ENCODE measurements at regions not wholly inside any gene's neighbourhood (a gene's known extent, or its start where the extent isn't known, plus 50 kb on each side); places are given as distances from the start of the nearest gene placed in this dataset.

DNA sequence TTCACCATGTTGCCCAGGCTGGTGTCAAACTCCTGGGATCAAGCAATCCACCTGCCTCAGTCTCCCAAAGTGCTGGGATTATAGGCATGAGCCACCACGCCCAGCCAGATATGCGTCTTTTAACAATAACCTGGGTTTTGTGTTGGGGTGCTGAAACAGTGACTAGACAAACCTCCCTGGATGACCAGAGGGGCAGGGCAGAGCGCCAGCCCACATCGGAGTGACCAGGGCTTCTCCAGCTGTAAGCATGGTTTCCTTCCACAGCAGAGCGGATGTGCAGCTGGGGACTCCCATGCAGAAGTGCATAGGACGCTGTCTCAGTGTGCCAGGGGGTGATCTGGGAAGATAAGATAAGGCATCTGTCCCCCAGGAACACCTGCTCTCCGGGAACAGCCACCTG lies 244.9 kb downstream of the IRX2 start:
- Mint-ChIP-seq H3K4me3 (no peak overlapping the region), H3K27me3 (ENCODE audit: low read depth) (no peaks in the 10 kb centered on the region), H3K27ac (no peak overlapping the region), H3K9me3 (peaks cover 17% of the 10 kb centered on the region), H3K36me3 (ENCODE audit: low read depth) (no peaks in the 10 kb centered on the region), H3K4me1 (ENCODE audit: low read depth) (no peaks in the 10 kb centered on the region)

DNA sequence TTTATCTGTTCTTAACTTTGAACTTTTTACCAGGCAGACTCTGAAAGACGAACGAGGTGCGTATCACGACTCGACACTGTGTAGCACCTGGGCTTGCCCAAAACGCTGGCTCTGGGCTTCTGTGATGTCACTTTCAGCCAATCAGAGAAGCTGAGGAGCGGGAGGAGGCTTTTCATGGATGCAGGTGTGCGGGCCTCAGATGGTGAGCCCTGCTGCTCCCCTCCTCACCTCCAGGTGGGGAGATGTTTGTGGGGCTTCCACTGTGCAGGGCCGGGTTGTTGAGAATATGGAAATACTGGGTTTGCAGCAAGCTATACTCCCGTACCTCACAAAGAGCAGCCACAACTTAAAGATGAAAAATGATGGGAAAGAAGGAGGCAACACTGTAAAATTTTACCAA lies 246.3 kb downstream of the IRX2 start:
- no peaks in the 10 kb centered on the region for H3K4me1 Mint-ChIP-seq (ENCODE audit: low read depth)

DNA sequence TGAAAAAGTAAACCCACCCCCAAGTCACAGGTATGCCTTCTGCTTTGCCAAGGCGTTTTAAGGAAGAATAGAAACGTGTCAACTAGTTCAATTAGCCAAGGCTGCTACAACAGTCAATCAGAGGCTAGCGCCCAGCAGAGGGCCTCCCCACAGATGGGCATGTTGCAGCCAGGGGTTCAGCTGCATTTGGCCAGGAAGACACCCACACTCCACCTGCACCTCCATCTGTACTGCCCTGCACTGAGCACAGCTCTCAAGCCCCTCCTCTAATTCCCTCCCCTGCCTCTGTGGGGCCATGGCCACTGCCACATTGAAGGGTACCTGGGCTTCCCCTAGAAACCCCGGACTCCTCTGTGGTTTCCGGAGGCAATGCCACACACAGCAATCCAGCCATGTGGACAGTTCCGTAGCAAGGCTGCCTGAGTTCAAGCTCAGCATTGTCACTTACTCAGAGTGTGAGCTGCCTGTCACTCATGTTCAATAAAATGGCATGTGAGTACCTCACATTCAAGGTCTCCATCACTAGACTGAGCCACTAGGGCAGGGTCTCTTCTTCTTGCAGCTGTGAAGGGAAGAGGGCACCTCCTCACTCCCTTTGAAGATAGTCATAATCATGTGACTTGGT lies 248.4 kb downstream of the IRX2 start:
- H3K27me3 Mint-ChIP-seq (ENCODE audit: low read depth): no peaks in the 10 kb centered on the region
- no peak overlapping the region for H3K27ac Mint-ChIP-seq
- H3K4me3 Mint-ChIP-seq: no peak overlapping the region
- no peaks in the 10 kb centered on the region for H3K36me3 Mint-ChIP-seq (ENCODE audit: low read depth)
- H3K4me1 Mint-ChIP-seq (ENCODE audit: low read depth): no peaks in the 10 kb centered on the region
- H3K9me3 Mint-ChIP-seq: peaks cover 10% of the 10 kb centered on the region

More for the DNA sequence above, 246.3 kb downstream of the IRX2 start:
- Mint-ChIP-seq H3K9me3 (peaks cover 15% of the 10 kb centered on the region), H3K27me3 (ENCODE audit: low read depth) (no peaks in the 10 kb centered on the region), H3K36me3 (ENCODE audit: low read depth) (no peaks in the 10 kb centered on the region), H3K4me3 (no peak overlapping the region), H3K27ac (no peak overlapping the region)

DNA sequence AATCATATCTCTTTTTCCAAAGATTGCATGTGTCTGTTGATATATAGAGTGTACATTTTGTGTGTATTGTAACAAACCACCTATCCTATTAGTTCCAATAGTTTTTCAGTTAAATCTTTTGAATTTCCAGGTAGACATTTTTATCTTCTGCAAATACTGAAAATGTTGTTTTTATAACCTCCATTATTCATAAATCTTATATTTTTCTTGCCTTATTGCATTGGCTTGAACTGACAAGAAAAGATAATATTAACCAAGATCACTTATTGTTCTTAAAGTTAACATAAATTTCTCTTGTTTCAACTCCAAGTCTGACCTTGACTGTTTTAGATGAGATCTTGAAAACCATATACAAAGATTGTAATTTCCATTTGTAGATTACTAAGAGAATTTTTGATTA lies 251.6 kb downstream of the IRX2 start:
- H3K36me3 Mint-ChIP-seq (ENCODE audit: low read depth): no peaks in the 10 kb centered on the region
- peaks cover 6% of the 10 kb centered on the region for H3K9me3 Mint-ChIP-seq
- no peak overlapping the region for H3K27ac Mint-ChIP-seq
- no peak overlapping the region for H3K4me3 Mint-ChIP-seq
- no peaks in the 10 kb centered on the region for H3K27me3 Mint-ChIP-seq (ENCODE audit: low read depth)
- H3K4me1 Mint-ChIP-seq (ENCODE audit: low read depth): no peaks in the 10 kb centered on the region

DNA sequence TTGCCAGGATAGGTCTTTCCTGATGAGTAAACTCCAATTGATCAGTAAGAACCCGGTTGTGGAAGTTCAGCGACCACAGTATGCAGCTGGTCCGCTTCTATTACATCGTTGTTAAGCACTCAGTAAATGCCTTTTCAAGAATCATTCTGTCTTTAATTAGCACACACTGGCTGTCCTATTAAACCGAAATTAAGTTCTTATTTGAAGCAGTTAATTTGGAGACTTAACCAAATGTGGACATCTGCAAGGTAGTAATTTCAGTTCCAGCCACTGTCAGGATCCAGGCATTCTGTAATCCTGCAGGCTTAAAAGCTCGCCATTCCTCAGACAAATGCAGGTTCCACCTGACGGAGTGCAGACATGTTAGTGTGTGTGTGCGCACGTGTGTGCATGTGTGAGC lies 254.6 kb downstream of the IRX2 start:
- Mint-ChIP-seq H3K4me1 (ENCODE audit: low read depth) (no peaks in the 10 kb centered on the region), H3K36me3 (ENCODE audit: low read depth) (no peaks in the 10 kb centered on the region), H3K4me3 (no peak overlapping the region), H3K9me3 (peaks cover 2% of the 10 kb centered on the region), H3K27me3 (ENCODE audit: low read depth) (no peaks in the 10 kb centered on the region), H3K27ac (no peak overlapping the region)

DNA sequence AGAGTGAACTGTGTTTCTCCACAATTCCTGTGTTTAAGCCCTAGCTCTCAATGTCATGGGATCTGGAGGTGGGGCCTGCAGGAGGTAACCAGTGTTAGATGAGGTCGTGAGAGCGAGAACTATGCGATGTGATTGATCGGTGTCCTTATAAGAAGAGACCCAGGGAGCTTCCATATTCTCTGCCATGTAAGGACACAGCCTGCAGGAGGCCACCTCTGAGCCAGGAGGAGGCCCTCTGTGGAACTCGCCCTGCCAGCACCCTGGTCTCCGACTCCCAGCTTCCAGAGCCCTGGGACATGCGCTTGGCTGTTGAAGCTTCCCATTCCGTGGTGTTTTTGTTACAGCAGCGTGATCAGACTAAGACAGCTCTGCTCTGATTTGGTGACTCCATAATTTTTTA lies 255.4 kb downstream of the IRX2 start:
- Mint-ChIP-seq H3K9me3 (peaks cover 2% of the 10 kb centered on the region), H3K27ac (no peak overlapping the region), H3K4me3 (no peak overlapping the region), H3K4me1 (ENCODE audit: low read depth) (no peaks in the 10 kb centered on the region), H3K27me3 (ENCODE audit: low read depth) (no peaks in the 10 kb centered on the region), H3K36me3 (ENCODE audit: low read depth) (no peaks in the 10 kb centered on the region)

DNA sequence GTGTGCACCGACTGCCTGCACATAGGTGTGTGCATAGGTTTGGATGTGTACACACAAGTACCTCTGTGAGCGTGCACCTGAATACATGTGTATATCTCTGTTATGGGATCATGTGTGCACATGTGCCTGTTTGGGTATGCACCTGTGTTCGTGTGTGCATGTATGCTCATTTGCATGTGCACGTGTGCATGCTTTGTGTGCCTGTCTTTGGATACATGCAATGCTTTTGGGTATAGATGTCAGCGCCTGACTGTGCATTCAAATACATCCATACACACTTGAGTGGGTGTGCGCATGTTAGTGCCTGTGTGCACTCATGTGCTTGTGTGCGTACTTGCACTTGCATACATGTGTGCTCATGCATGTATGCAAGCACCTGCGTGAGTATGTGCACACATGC lies 258.1 kb downstream of the IRX2 start:
- peaks cover 4% of the 10 kb centered on the region for H3K9me3 Mint-ChIP-seq

DNA sequence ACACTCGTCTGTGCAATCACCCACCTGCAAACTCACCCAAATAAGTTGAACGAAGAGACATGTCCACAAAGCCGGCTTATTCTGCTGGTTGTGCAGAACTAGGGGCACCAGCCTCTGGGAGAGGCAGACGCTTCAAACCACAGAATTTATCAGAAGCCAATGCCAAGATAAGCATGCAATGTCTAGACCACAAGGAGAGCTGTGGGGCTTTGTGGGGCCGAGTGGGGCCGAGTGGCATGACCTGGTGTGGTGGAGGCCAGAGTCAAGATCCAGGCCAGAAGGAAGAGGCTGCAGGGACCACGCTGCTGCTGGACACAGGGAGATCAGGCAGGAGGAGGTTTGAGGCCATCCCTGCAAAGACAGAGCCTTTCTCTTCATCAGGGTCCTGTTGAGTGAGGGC lies 259.0 kb downstream of the IRX2 start:
- Mint-ChIP-seq H3K36me3 (ENCODE audit: low read depth) (no peaks in the 10 kb centered on the region), H3K27me3 (ENCODE audit: low read depth) (no peaks in the 10 kb centered on the region), H3K9me3 (peaks cover 4% of the 10 kb centered on the region), H3K4me3 (no peak overlapping the region), H3K27ac (no peak overlapping the region), H3K4me1 (ENCODE audit: low read depth) (no peaks in the 10 kb centered on the region)

More for the DNA sequence above, 258.1 kb downstream of the IRX2 start:
- Mint-ChIP-seq H3K36me3 (ENCODE audit: low read depth) (no peaks in the 10 kb centered on the region), H3K27me3 (ENCODE audit: low read depth) (no peaks in the 10 kb centered on the region), H3K4me1 (ENCODE audit: low read depth) (no peaks in the 10 kb centered on the region), H3K27ac (no peak overlapping the region), H3K4me3 (no peak overlapping the region)

DNA sequence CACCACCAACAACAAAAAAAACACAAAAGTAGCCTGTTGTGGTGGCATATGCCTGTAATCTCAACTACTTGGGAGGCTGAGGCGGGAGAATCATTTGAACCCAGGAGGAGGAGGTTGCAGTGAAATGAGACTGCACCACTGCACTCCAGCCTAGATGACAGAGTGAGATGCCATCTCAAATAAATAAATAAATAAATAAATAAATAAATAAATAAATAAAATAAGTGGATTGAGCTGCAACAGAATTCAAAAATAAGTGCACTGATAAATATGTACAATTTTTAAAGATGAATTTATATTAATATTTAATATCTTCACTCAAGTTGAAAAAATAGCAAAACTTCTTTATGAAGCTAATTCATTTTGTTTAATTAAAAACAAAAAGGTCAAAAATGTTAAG lies 259.6 kb downstream of the IRX2 start:
- Mint-ChIP-seq H3K4me3 (no peak overlapping the region), H3K9me3 (peaks cover 4% of the 10 kb centered on the region), H3K27me3 (ENCODE audit: low read depth) (no peaks in the 10 kb centered on the region), H3K36me3 (ENCODE audit: low read depth) (no peaks in the 10 kb centered on the region), H3K27ac (no peak overlapping the region), H3K4me1 (ENCODE audit: low read depth) (no peaks in the 10 kb centered on the region)

DNA sequence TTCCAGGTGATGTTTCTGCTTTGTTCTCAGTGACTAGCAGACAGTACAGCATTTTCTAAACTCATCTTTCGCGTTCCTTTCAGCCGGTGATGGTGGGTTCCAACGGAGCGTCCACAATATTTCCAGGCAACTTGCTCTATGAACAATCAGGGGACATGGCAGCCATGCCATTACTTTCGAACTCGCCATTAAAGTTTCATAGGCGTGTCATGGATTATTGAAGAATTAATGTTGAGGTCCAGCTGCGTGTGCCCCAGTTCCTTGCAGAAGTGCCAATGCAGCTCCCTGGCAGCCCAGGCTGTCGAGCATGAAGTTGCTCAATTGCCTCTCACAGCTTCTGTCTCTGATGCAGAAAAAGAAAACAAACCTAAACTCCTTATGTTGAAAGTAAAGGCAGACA lies 262.2 kb downstream of the IRX2 start:
- H3K36me3 Mint-ChIP-seq (ENCODE audit: low read depth): no peaks in the 10 kb centered on the region
- peaks cover 4% of the 10 kb centered on the region for H3K9me3 Mint-ChIP-seq
- H3K27ac Mint-ChIP-seq: no peak overlapping the region
- no peaks in the 10 kb centered on the region for H3K27me3 Mint-ChIP-seq (ENCODE audit: low read depth)
- no peak overlapping the region for H3K4me3 Mint-ChIP-seq
- H3K4me1 Mint-ChIP-seq (ENCODE audit: low read depth): no peaks in the 10 kb centered on the region

DNA sequence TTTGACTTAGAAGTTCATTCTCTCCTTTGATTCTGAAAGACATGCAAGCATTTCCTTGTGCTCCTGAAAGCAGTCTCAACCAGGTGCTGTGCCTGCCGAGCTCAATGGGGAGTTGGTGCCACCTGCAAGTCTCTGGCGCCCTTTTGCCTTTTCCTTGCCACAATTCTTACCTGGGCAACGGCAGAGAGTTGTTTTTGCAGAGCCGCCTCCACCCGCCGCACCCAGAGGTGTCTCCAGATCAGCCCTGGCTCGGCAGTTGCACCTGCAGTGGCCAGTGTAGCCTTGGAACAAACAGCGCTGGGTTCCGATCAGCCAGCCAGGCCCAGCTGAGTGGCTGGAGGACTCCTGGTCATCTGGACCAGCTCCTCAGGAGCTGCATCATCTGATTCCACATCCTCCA lies 262.9 kb downstream of the IRX2 start:
- Mint-ChIP-seq H3K9me3 (peaks cover 4% of the 10 kb centered on the region), H3K27ac (no peak overlapping the region), H3K36me3 (ENCODE audit: low read depth) (no peaks in the 10 kb centered on the region), H3K4me3 (no peak overlapping the region), H3K27me3 (ENCODE audit: low read depth) (no peaks in the 10 kb centered on the region), H3K4me1 (ENCODE audit: low read depth) (no peaks in the 10 kb centered on the region)

DNA sequence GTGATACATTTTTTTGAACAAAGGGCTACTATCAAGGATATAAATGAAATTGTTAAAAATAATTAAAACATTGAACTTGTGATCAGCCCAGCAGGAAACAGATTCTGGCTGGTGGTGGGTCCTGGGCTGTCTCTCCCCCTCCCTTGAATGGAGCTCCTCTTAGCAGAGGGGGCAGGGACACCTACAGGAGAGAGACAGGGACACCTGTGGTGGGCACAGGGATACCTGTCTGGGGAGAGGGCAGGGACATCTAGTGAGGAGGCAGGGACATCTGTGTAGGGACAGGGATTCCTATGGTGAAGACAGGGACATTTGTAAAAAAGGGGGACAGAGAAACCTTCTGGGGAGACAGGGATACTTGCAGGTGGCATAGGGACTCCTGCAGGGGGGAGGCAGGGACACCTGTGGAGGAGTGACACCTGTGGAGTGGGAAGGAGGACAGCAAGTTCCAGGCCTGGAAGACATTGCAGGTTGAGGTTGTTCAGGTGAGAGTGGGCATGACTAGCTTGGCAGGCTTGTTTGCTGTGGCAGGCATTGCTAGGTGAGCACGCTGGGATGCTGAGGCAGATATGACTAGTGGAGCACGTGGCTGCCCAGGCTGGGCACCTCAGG lies 264.2 kb downstream of the IRX2 start:
- Mint-ChIP-seq H3K36me3 (ENCODE audit: low read depth) (no peaks in the 10 kb centered on the region), H3K4me1 (ENCODE audit: low read depth) (no peaks in the 10 kb centered on the region), H3K27me3 (ENCODE audit: low read depth) (no peaks in the 10 kb centered on the region), H3K9me3 (peaks cover 12% of the 10 kb centered on the region), H3K27ac (no peak overlapping the region), H3K4me3 (no peak overlapping the region)

DNA sequence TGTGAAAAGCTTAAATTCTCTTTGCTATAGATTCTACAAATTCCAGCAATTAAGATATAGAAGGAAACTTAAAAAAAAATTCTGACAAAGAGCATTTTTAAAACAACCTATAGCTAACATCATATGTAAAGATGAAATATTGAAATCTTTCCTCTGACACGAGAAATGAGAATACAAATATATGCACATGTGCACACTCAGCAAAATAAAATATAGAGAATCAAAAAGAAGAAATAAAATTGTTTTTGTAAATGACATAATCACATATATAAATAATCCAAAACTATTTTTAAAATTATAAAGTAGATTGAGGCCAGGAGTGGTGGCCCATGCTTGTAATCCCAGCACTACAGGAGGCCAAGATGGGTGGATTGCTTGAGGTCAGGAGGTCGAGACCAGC lies 265.1 kb downstream of the IRX2 start:
- Mint-ChIP-seq H3K27me3 (ENCODE audit: low read depth) (no peaks in the 10 kb centered on the region), H3K36me3 (ENCODE audit: low read depth) (no peaks in the 10 kb centered on the region), H3K27ac (no peak overlapping the region), H3K4me3 (no peak overlapping the region), H3K4me1 (ENCODE audit: low read depth) (no peaks in the 10 kb centered on the region), H3K9me3 (peaks cover 21% of the 10 kb centered on the region)

DNA sequence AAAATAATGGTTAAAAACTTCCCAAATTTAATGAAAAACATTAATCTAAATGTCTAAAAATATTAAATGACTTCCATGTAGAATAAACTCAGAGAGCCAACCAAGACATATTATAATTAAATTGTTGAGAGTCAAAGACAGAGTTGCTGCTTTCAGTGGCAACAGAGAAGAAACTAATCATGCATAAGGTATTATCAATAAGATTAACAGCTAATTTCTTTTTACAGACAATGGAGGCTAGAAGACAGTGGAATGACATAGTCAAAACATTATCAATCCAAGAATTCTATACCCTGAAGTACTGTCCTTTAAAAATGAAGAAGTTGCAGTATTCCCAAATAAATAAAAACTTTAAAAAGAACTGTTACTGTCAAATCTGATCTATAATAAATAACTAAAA lies 268.7 kb downstream of the IRX2 start:
- H3K27me3 Mint-ChIP-seq (ENCODE audit: low read depth): no peaks in the 10 kb centered on the region
- H3K27ac Mint-ChIP-seq: no peak overlapping the region
- no peak overlapping the region for H3K4me3 Mint-ChIP-seq
- no peaks in the 10 kb centered on the region for H3K4me1 Mint-ChIP-seq (ENCODE audit: low read depth)
- H3K36me3 Mint-ChIP-seq (ENCODE audit: low read depth): no peaks in the 10 kb centered on the region
- H3K9me3 Mint-ChIP-seq: peaks cover 22% of the 10 kb centered on the region

DNA sequence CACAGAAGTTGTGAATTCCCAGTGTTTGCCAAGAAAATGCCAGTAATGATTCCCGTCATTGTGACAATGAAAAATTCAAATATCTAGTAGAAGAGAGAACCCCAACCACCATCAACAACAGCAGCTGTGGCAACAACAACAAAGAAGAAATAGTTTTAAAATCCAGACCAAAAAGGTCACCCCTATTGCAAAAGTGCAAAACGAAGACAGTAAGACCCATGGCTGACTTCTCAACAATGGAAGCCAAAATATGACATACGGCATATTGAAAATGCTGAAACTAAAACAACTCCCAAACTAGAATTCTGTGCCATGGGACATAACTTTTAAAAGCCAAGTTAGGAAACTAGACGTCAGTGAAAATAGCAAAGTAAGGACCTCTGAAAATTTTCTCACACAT lies 270.6 kb downstream of the IRX2 start:
- Mint-ChIP-seq H3K27ac (no peak overlapping the region), H3K4me3 (no peak overlapping the region), H3K27me3 (ENCODE audit: low read depth) (no peaks in the 10 kb centered on the region), H3K9me3 (peaks cover 22% of the 10 kb centered on the region), H3K36me3 (ENCODE audit: low read depth) (no peaks in the 10 kb centered on the region), H3K4me1 (ENCODE audit: low read depth) (no peaks in the 10 kb centered on the region)

DNA sequence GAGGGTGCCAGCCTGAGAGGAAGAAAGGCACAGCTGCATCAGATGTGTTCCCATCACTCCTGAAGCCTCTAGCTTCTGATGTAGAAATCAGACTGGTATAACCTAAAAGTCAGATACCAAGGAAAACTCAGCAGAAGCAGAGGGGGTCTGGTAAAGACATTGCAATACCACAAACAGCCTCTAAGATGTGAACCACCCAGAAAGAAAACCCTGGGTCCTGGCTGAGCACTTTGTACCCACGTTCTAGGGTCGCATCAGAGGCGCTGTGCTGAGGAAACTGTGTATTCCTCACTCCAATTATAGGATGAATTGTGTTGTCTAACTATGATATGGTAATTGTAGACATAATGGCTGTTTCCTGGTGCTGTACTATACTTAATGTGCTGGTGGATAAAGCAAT lies 275.6 kb downstream of the IRX2 start:
- Mint-ChIP-seq H3K27ac (no peak overlapping the region), H3K4me3 (no peak overlapping the region), H3K36me3 (ENCODE audit: low read depth) (no peaks in the 10 kb centered on the region), H3K4me1 (ENCODE audit: low read depth) (no peaks in the 10 kb centered on the region), H3K27me3 (ENCODE audit: low read depth) (no peaks in the 10 kb centered on the region), H3K9me3 (peaks cover 5% of the 10 kb centered on the region)

Data from T-helper 1 cell treated with Interleukin-12 subunit alpha and Interleukin-12 subunit beta and Interleukin-4 antibody, amounts not matched to agents 30 μg/mL and 1 μg/mL, for 36 hours (primary cell).